GM12892 (cell line): ENCODE measurements at regions not wholly inside any gene's neighbourhood (a gene's known extent, or its start where the extent isn't known, plus 50 kb on each side); places are given as distances from the start of the nearest gene placed in this dataset.
"Not testable (repeated sequence)": the region's sequence is repeated elsewhere in the genome, so short reads cannot be mapped to it uniquely, and the experiment has no call there.

Experiments
- DNase-seq: peaks from one replicate; pipeline ENCODE4 v3.0.0; 2011; ENCODE audit not compliant: insufficient read length
- FAIRE-seq: peaks from 2 replicates; lab custom pipeline; 2011; peaks lifted over from hg19 to GRCh38; lab: Jason Lieb, UNC
- POLR2A ChIP-seq: IDR thresholded peaks from 2 replicates; pipeline ENCODE4 v1.6.1; 2011; ENCODE audit warnings: low read depth, low read length, control low read depth
- POLR2AphosphoS5 ChIP-seq: IDR thresholded peaks from 2 replicates; pipeline ENCODE4 v1.6.1; 2011; ENCODE audit warnings: low read depth, low read length, control low read depth
- TAF1 ChIP-seq: IDR thresholded peaks from 2 replicates; pipeline ENCODE4 v1.6.1; 2011; ENCODE audit warnings: low read depth, mild to moderate bottlenecking, control low read depth, low read length, borderline replicate concordance

GRCh38 chr4:130074096-130074495 lies 978.1 kb downstream of the C4orf33 start:
- TF ChIP-seq POLR2A (no peak), POLR2AphosphoS5 (no peak), TAF1 (no peak)
- FAIRE-seq: no peak

GRCh38 chr4:130077275-130077674 lies 981.3 kb downstream of the C4orf33 start:
- no peak for TF ChIP-seq TAF1
- no peak for TF ChIP-seq POLR2A
- no peak for TF ChIP-seq POLR2AphosphoS5
- DNase-seq (no peak), FAIRE-seq (no peak)

More at GRCh38 chr4:130074096-130074495, 978.1 kb downstream of the C4orf33 start:
- DNase-seq: no peak

- DNase-seq, FAIRE-seq: not testable (repeated sequence)
These were observed 983.1 kb downstream of the C4orf33 start for GRCh38 chr4:130079027-130079426.

- FAIRE-seq (no peak), DNase-seq (no peak)
- TF ChIP-seq POLR2AphosphoS5: no peak
- no peak for TF ChIP-seq POLR2A
- no peak for TF ChIP-seq TAF1
These were observed 985.0 kb downstream of the C4orf33 start for GRCh38 chr4:130080872-130081451.

GRCh38 chr4:130090427-130090826 lies 994.5 kb downstream of the C4orf33 start:
- FAIRE-seq (no peak), DNase-seq (no peak)
- TF ChIP-seq POLR2AphosphoS5: no peak
- TF ChIP-seq TAF1: no peak
- TF ChIP-seq POLR2A: no peak

GRCh38 chr4:130092187-130093015 lies 996.4 kb downstream of the C4orf33 start:
- no peak for FAIRE-seq
- no peak for TF ChIP-seq POLR2A
- no peak for TF ChIP-seq POLR2AphosphoS5
- no peak for TF ChIP-seq TAF1
- DNase-seq: no peak

- TF ChIP-seq POLR2AphosphoS5 (no peak), POLR2A (no peak), TAF1 (no peak)
- FAIRE-seq (no peak), DNase-seq (no peak)
These were observed 1003.2 kb downstream of the C4orf33 start for GRCh38 chr4:130099105-130099504.

- TF ChIP-seq POLR2AphosphoS5 (no peak), TAF1 (no peak), POLR2A (no peak)
- FAIRE-seq (no peak), DNase-seq (no peak)
These were observed 1014.2 kb downstream of the C4orf33 start for GRCh38 chr4:130110189-130110588.

- FAIRE-seq (no peak), DNase-seq (no peak)
These were observed 1014.8 kb downstream of the C4orf33 start for GRCh38 chr4:130110770-130111169.

GRCh38 chr4:130124066-130124465 lies 1028.1 kb downstream of the C4orf33 start:
- TF ChIP-seq POLR2AphosphoS5: no peak
- no peak for TF ChIP-seq TAF1
- no peak for TF ChIP-seq POLR2A
- FAIRE-seq: no peak
- DNase-seq: no peak

More at GRCh38 chr4:130110770-130111169, 1014.8 kb downstream of the C4orf33 start:
- TF ChIP-seq TAF1 (no peak), POLR2A (no peak), POLR2AphosphoS5 (no peak)

GRCh38 chr4:130125467-130125866 lies 1029.5 kb downstream of the C4orf33 start:
- no peak for TF ChIP-seq POLR2AphosphoS5
- TF ChIP-seq TAF1: no peak
- FAIRE-seq (no peak), DNase-seq (no peak)

- no peak for TF ChIP-seq POLR2AphosphoS5
- no peak for TF ChIP-seq POLR2A
- no peak for TF ChIP-seq TAF1
- no peak for FAIRE-seq
- no peak for DNase-seq
These were observed 1031.3 kb downstream of the C4orf33 start for GRCh38 chr4:130127297-130127696.
